ENCODE measurements at regions not wholly inside any gene's neighbourhood (a gene's known extent, or its start where the extent isn't known, plus 50 kb on each side); places are given as distances from the start of the nearest gene placed in this dataset.

GRCh38 chr2:120539937-120540718, 194.2 kb downstream of the INHBB start:
- DNase-seq (ENCODE audit: low read depth) = peak; percentile 95
- no peak overlapping the region for H3K4me3 ChIP-seq (ENCODE audit: control insufficient read depth, low read depth, low read length)
- TF ChIP-seq CTCF (conservative IDR thresholded peaks at IDR 0.05; ENCODE audit: control insufficient read depth, insufficient read depth, low read depth, low read length) = no peak

GRCh38 chr2:120540719-120541552, 194.7 kb upstream of the GLI2 start:
- no peak for TF ChIP-seq CTCF (conservative IDR thresholded peaks at IDR 0.05; ENCODE audit: control insufficient read depth, insufficient read depth, low read depth, low read length)
- no peak overlapping the region for H3K4me3 ChIP-seq (ENCODE audit: control insufficient read depth, low read depth, low read length)
- no peak for DNase-seq (ENCODE audit: low read depth)

GRCh38 chr2:120541553-120541932, 194.1 kb upstream of the GLI2 start:
- H3K4me3 ChIP-seq (ENCODE audit: control insufficient read depth, low read depth, low read length) = no peak overlapping the region
- no peak for TF ChIP-seq CTCF (conservative IDR thresholded peaks at IDR 0.05; ENCODE audit: control insufficient read depth, insufficient read depth, low read depth, low read length)
- DNase-seq (ENCODE audit: low read depth) = peak; percentile 34

- no peak for TF ChIP-seq CTCF (conservative IDR thresholded peaks at IDR 0.05; ENCODE audit: control insufficient read depth, insufficient read depth, low read depth, low read length)
- H3K4me3 ChIP-seq (ENCODE audit: control insufficient read depth, low read depth, low read length) = no peak overlapping the region
- no peak for DNase-seq (ENCODE audit: low read depth)
Observed at GRCh38 chr2:120541972-120542670, 193.5 kb upstream of the GLI2 start.

- TF ChIP-seq CTCF (conservative IDR thresholded peaks at IDR 0.05; ENCODE audit: control insufficient read depth, insufficient read depth, low read depth, low read length) = no peak
- no peak overlapping the region for H3K4me3 ChIP-seq (ENCODE audit: control insufficient read depth, low read depth, low read length)
- no peak for DNase-seq (ENCODE audit: low read depth)
Observed at GRCh38 chr2:120542911-120543527, 192.6 kb upstream of the GLI2 start.

- no peak for TF ChIP-seq CTCF (conservative IDR thresholded peaks at IDR 0.05; ENCODE audit: control insufficient read depth, insufficient read depth, low read depth, low read length)
- no peak for DNase-seq (ENCODE audit: low read depth)
Observed at GRCh38 chr2:120543899-120544298, 191.8 kb upstream of the GLI2 start.

More at GRCh38 chr2:120543899-120544298, 191.8 kb upstream of the GLI2 start:
- H3K4me3 ChIP-seq (ENCODE audit: control insufficient read depth, low read depth, low read length) = no peak overlapping the region
